ENCODE measurements at regions not wholly inside any gene's neighbourhood (a gene's known extent, or its start where the extent isn't known, plus 50 kb on each side); places are given as distances from the start of the nearest gene placed in this dataset.
"Not testable (repeated sequence)": the region's sequence is repeated elsewhere in the genome, so short reads cannot be mapped to it uniquely, and the experiment has no call there.

DNA sequence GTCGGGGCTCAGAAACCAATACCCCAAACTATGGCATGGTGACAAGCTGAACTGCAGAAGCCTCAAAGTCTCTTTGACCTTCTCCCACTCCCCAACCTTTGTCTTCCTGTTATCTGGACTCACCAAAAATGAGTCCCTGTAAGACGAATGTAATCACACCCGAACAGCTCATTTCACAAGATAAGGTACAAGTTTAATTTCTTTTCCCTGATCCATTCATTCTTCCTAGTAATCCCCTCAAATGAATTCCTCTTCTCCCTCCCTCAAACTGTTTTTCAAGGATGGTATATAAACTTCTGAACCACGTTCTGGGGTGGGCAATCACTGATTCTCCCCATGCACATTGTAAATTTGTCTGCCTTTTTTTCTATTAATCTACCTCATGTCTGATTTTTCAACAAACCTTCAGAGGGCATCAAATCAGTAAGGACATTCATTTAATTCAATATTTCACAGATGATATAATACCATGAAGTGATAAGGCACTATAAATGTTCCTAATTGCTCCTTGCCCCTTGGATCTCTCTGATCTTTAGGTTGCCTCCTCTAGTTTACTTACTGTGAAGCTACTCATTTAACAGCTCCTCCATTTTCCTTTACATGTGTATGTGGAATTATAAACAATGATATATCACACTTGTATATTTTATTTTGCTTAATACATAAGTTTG lies 77.2 kb downstream of the OR2B2 start:
- peak overlapping the region in 4 of 5 donors; percentile 11 to 86 (median 78) for H3K4me3 ChIP-seq
- 49 to 90% (median 85%) methylated on average over 1 to 4 of the region's 4 CpGs for WGBS, 10 experiments

DNA sequence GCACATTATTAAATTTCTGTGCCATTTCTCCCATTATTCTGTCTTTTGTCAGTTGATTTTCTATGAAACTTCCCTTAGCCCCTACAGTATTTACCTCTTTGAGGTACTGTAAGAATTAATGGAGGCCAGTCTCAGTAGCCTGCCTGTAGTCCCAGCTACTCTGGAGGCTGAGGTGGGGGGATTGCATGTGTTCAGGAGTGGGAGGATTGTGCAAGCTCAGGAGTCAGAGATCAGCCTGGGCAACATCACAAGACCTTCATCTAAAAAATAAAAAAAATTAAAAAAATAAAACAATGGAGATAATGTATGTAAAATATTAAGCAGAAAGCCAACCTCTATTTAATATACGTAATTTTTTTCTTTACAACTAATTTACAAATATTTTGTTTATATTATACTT lies 77.8 kb downstream of the OR2B2 start:
- in situ Hi-C loops (cut with MboI; ENCODE audit: low pct_unique_long_range_greater_than_20kb in 2 of 9, low sequenced_read_pairs in 9 of 9, unreplicated experiment in 9 of 9): no loop called here
- peaks cover 4 to 33% of the 10 kb centered on the region in 2 donors for H3K4me1 ChIP-seq (replicated peaks in 1 of 2)
- no peak overlapping the region for H3K4me3 ChIP-seq
- H3K27ac ChIP-seq: no peak overlapping the region
- no peak for ATAC-seq (replicated peaks in 6 of 8)
- WGBS, 10 experiments: 64 to 100% (median 92%) methylated on average over 1 of the region's 1 CpG; no CpG with 5 or more reads in 1 of the 10 experiments

More for the DNA sequence above, 77.2 kb downstream of the OR2B2 start:
- Histone ChIP-seq H3K4me1 (replicated peaks in 1 of 2) (peaks cover 4 to 26% of the 10 kb centered on the region in 2 donors), H3K27ac (no peak overlapping the region)
- in situ Hi-C loops (cut with MboI; ENCODE audit: low pct_unique_long_range_greater_than_20kb in 2 of 9, low sequenced_read_pairs in 9 of 9, unreplicated experiment in 9 of 9): no loop called here
- ATAC-seq (replicated peaks in 6 of 8): no peak

DNA sequence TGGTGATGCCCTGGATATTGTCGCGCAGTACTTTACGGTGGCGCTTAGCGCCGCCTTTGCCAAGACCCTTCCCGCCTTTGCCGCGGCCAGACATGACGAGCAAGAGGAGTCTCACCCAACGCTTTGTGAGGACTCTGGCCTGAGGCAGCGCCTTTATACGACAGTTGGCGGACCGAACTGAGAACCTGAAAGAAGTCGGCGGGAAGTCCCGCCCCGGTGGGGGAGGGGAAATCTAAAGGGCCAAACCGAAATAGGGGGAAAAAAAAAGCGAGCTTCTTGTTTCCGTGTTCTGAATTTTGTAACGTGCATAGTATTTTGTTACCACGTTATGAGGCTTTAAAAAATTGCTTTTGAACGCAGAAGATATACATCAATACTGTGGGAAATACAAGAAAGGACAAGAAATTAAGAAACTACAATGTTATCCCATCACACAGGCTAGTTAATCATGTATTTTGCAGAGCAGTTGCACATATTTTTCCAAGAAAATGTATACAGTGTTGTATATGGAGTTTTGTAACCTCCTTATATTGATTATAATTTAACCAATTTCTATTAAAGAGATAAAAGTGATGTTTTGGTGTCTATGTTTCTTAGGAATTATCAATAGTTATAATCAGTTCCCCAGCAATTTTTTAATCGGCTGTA lies 80.6 kb downstream of the OR2B2 start:
- in situ Hi-C loops (cut with MboI; ENCODE audit: low pct_unique_long_range_greater_than_20kb in 2 of 9, low sequenced_read_pairs in 9 of 9, unreplicated experiment in 9 of 9): not testable (repeated sequence)
- H3K4me1 ChIP-seq (replicated peaks in 1 of 2): peaks cover 4 to 35% of the 10 kb centered on the region in 2 donors
- WGBS, 10 experiments: 5 to 78% (median 14%) methylated on average over 1 to 12 of the region's 26 CpGs; no CpG with 5 or more reads in 1 of the 10 experiments
- peak; percentile 82 to 93 (median 88) for ATAC-seq (replicated peaks in 6 of 8)
- H3K4me3 ChIP-seq: peak overlapping the region; percentile 32 to 56 (median 40)
- H3K27ac ChIP-seq: peak overlapping the region in 1 of 2 donors; percentile 48

DNA sequence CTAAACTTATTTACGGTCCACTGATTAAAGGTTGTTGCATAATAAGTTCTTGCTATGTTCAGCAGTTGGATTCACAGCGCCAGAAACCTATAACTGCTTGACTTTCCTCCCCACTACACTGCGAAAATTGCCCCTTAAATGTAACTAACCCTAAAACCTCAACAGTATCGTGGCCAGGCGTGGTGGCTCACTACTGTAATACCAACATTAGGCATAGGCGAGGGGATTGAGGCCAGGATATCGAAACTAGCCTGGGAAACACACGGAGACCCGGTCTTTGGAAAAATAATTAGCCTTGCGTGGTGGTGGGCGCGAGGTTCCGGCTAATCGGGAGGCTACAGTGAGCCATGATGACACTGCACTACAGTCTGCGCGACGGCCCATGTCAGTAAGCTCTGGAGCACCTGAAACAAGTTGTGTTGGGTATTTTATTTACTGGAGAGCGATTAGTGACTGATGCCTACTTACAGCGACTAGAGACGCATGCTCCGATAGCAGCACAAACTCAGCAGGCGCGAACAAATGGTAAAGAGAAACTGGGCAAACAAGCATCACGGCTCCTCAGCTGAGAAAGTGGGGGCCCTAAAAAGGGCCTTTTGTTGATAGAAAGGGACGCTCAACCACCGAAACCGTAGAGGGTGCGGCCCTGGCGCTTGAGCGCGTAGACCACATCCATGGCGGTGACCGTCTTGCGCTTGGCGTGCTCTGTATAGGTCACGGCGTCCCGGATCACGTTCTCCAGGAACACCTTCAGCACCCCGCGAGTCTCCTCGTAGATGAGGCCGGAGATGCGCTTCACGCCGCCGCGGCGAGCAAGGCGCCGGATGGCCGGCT lies 81.4 kb downstream of the OR2B2 start:
- ATAC-seq (replicated peaks in 6 of 8): peak; percentile 72 to 83 (median 80)
- H3K4me3 ChIP-seq: peak overlapping the region; percentile 45 to 94 (median 80)
- peaks cover 4 to 33% of the 10 kb centered on the region in 2 donors for H3K4me1 ChIP-seq (replicated peaks in 1 of 2)
- peak overlapping the region; percentile 64 to 74 for H3K27ac ChIP-seq
- 0 to 80% (median 7%) methylated on average over 1 to 15 of the region's 52 CpGs; no CpG with 5 or more reads in 1 of the 10 experiments for WGBS, 10 experiments
- in situ Hi-C loops (cut with MboI; ENCODE audit: low pct_unique_long_range_greater_than_20kb in 2 of 9, low sequenced_read_pairs in 9 of 9, unreplicated experiment in 9 of 9): not testable (repeated sequence)

DNA sequence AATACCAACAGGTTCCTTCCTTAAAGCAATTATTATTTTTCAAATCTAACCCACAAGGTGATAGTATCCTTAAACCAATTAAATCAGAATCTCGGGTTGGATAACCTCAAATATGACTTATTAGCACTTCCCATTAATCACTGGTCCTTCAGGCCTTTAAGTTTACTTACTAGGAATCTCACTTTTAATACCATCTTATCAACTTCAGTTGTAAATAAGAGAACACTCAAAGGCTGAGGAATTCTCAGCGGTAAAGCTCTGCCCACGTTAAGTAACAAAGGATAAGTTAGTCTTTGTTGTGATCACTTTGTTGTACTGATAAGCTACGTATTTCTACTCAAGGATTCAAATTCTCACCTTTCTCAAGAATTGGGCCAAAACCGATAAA lies 82.0 kb downstream of the OR2B2 start:
- 0 to 80% (median 7%) methylated on average over 2 to 5 of the region's 5 CpGs for WGBS, 10 experiments
- Histone ChIP-seq H3K4me3 (peak overlapping the region; percentile 45 to 94 (median 80)), H3K4me1 (replicated peaks in 1 of 2) (peaks cover 4 to 30% of the 10 kb centered on the region in 2 donors), H3K27ac (peak overlapping the region in 1 of 2 donors; percentile 74)
- in situ Hi-C loops (cut with MboI; ENCODE audit: low pct_unique_long_range_greater_than_20kb in 2 of 9, low sequenced_read_pairs in 9 of 9, unreplicated experiment in 9 of 9): no loop called here
- ATAC-seq (replicated peaks in 6 of 8): no peak

DNA sequence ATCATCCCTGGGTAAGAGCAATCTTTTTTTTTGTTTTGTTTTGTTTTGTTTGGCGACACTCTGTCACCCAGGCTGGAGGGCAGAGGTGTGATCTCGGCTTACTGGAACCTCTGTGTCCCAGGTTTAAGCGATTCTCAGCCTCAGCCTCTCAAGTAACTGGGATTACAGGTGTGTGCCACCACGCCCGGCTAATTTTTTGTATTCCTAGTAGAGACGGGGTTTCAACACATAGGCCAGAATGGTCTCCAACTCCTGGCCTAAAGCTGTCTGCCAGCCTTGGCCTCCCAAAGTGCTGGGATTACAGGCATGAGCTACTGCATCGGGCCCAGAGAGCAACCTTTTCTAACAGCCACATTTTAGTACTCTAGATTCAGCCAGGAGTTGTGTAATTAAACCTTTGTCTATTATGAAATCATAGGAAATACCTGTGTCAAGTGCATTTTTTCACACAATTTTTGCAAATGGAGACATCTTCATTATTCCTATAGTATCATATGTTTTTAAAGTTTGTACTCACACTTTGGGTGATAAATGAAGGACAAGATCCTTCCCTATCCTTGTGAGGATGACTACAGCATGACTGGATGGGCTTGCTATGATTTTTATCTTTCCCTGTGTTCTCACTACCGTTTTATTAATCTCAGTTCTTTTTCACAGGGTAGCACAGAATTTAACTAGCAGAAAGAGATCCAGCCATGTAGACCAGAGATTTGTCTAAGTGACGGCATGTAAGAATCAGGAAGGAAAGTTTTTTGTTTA lies 82.6 kb downstream of the OR2B2 start:
- peaks cover 0 to 24% of the 10 kb centered on the region in 2 donors for H3K4me1 ChIP-seq (replicated peaks in 1 of 2)
- WGBS, 10 experiments: 72 to 100% (median 85%) methylated on average over 1 to 8 of the region's 9 CpGs
- in situ Hi-C loops (cut with MboI; ENCODE audit: low pct_unique_long_range_greater_than_20kb in 2 of 9, low sequenced_read_pairs in 9 of 9, unreplicated experiment in 9 of 9): no loop called here
- peak overlapping the region; percentile 45 to 94 (median 80) for H3K4me3 ChIP-seq
- no peak overlapping the region for H3K27ac ChIP-seq
- ATAC-seq (replicated peaks in 6 of 8): no peak

DNA sequence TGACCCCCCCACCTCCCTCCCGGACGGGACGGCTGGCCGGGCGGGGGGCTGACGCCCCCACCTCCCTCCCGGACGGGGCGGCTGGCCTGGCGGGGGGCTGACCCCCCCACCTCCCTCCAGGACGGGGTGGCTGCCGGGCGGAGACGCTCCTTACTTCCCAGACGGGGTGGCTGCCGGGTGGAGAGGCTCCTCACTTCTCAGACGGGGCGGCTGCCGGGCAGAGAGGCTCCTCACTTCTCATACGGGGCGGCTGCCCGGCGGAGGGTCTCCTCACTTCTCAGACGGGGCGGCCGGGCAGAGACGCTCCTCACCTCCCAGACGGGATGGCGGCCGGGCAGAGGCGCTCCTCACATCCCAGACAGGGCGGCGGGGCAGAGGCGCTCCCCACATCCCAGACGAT lies 84.7 kb downstream of the OR2B2 start:
- in situ Hi-C loops (cut with MboI; ENCODE audit: low pct_unique_long_range_greater_than_20kb in 2 of 9, low sequenced_read_pairs in 9 of 9, unreplicated experiment in 9 of 9); ATAC-seq (replicated peaks in 6 of 8); H3K4me3 ChIP-seq; H3K27ac ChIP-seq: not testable (repeated sequence)
- WGBS, 10 experiments: no CpG with 5 or more reads among the region's 35 CpGs
- peaks cover 0 to 25% of the 10 kb centered on the region in 2 donors for H3K4me1 ChIP-seq (replicated peaks in 1 of 2)

DNA sequence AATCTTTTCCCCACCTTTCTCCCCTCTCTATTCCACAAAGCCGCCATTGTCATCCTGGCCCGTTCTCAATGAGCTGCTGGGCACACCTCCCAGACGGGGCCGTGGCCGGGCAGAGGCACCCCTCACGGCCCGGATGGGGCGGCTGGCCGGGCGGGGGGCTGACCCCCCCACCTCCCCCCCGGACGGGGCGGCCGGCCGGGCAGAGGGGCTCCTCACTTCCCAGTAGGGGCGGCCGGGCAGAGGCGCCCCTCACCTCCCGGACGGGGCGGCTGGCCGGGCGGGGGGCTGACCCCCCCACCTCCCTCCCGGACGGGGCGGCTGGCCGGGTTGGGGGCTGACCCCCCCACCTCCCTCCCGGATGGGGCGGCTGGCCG lies 85.6 kb downstream of the OR2B2 start:
- ATAC-seq (replicated peaks in 6 of 8); H3K27ac ChIP-seq; in situ Hi-C loops (cut with MboI; ENCODE audit: low pct_unique_long_range_greater_than_20kb in 2 of 9, low sequenced_read_pairs in 9 of 9, unreplicated experiment in 9 of 9): not testable (repeated sequence)
- WGBS, 10 experiments: no CpG with 5 or more reads among the region's 30 CpGs
- peaks cover 0 to 18% of the 10 kb centered on the region in 2 donors for H3K4me1 ChIP-seq (replicated peaks in 1 of 2)
- H3K4me3 ChIP-seq: peak overlapping the region in 3 of 5 donors; percentile 14 to 100 (median 94)

DNA sequence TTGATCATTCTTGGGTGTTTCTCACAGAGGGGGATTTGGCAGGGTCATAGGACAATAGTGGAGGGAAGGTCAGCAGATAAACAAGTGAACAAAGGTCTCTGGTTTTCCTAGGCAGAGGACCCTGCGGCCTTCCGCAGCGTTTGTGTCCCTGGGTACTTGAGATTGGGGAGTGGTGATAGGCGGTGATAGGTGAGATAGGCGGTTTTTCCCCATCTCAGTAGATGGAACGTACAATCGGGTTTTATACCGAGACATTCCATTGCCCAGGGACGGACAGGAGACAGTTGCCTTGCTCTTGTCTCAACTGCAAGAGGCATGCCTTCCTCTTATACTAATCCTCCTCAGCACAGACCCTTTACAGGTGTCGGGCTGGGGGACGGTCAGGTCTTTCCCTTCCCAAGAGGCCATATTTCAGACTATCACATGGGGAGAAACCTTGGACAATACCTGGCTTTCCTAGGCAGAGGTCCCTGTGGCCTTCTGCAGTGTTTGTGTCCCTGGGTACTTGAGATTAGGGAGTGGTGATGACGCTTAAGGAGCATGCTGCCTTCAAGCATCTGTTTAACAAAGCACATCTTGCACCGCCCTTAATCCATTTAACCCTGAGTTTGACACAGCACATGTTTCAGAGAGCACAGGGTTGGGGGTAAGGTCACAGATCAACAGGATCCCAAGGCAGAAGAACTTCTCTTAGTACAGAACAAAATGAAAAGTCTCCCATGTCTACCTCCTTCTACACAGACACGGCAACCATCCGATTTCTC lies 86.2 kb downstream of the OR2B2 start:
- 40 to 61% methylated on average over 3 to 5 of the region's 15 CpGs; no CpG with 5 or more reads in 8 of the 10 experiments for WGBS, 10 experiments
- H3K4me1 ChIP-seq (replicated peaks in 1 of 2): peaks cover 0 to 18% of the 10 kb centered on the region in 2 donors
- ATAC-seq (replicated peaks in 6 of 8); in situ Hi-C loops (cut with MboI; ENCODE audit: low pct_unique_long_range_greater_than_20kb in 2 of 9, low sequenced_read_pairs in 9 of 9, unreplicated experiment in 9 of 9): not testable (repeated sequence)
- peak overlapping the region; percentile 89 to 100 (median 96) for H3K4me3 ChIP-seq
- H3K27ac ChIP-seq: peak overlapping the region; percentile 25 to 60

DNA sequence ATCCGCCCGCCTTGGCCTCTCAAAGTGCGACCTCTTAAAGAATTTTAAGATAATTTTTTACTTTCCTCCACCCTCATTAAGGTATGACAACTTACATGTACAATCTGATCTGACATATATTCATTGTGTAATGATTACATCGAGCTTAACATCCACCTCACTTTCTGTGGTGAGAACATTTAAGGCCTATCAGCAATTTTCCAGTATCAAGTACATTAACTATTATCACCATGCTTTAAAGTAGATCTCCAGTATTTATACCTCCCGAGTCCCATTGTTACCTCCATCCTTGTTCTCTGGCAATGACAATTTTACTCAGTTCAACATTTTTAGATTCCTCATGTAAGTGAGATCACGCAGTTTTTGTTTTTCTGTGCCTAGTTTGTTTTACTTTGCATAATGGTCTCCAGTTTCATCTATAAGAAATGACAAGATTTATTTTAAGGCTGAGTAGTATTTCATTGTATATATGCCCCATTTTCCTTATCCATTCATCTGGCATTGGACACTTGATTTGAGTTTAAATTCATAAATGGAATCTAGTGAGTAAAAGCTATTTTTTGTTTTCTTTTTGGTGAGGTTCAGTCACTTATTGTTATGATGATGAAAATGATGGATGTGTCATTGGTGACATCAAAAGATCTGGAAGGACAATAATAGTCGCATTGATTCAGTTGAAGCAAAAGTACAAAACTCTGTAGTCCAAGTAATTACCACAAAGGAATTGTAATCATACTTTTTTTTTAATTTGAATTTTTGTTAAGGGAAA lies 87.0 kb downstream of the OR2B2 start:
- Histone ChIP-seq H3K27ac (peak overlapping the region; percentile 84 to 93), H3K4me3 (peak overlapping the region; percentile 89 to 100 (median 96)), H3K4me1 (replicated peaks in 1 of 2) (peaks cover 0 to 18% of the 10 kb centered on the region in 2 donors)
- peak in 1 of 8 experiments; percentile 2 for ATAC-seq (replicated peaks in 6 of 8)
- WGBS, 10 experiments: 16 to 69% (median 39%) methylated on average over 2 to 6 of the region's 7 CpGs
- in situ Hi-C loops (cut with MboI; ENCODE audit: low pct_unique_long_range_greater_than_20kb in 2 of 9, low sequenced_read_pairs in 9 of 9, unreplicated experiment in 9 of 9): no loop called here

Measured in motor neuron (in vitro differentiated cells).